Activated CD4-positive, alpha-beta T cell treated with anti-CD3 and anti-CD28 coated beads, Interleukin-2, amount 50 U/mL, for 24 hours (primary cell): ENCODE measurements at regions not wholly inside any gene's neighbourhood (a gene's known extent, or its start where the extent isn't known, plus 50 kb on each side); places are given as distances from the start of the nearest gene placed in this dataset.
"Not testable (repeated sequence)": the region's sequence is repeated elsewhere in the genome, so short reads cannot be mapped to it uniquely, and the experiment has no call there.

ENCODE experiments used
- DNase-seq, 2 donors: peaks; one replicate each; pipeline ENCODE4 v3.0.0-alpha.2; 2020; ENCODE audit warnings: low read depth in 1 of 2, low spot score in 1 of 2

- DNase-seq, result no peak
These were observed 155.5 kb downstream of the OXSM start for GRCh38 chr3:25945366-25945765.

GRCh38 chr3:25945836-25946235 lies 155.9 kb downstream of the OXSM start:
- DNase-seq, result no peak

- DNase-seq, result no peak
These were observed 162.2 kb downstream of the OXSM start for GRCh38 chr3:25952133-25952532.

GRCh38 chr3:25957026-25957425 lies 167.1 kb downstream of the OXSM start:
- DNase-seq, result no peak

- DNase-seq, result no peak
These were observed 170.9 kb downstream of the OXSM start for GRCh38 chr3:25960776-25961175.

GRCh38 chr3:25962255-25962654 lies 172.4 kb downstream of the OXSM start:
- DNase-seq, result no peak

GRCh38 chr3:25964141-25964540 lies 174.3 kb downstream of the OXSM start:
- no peak for DNase-seq

GRCh38 chr3:25967385-25967784 lies 177.5 kb downstream of the OXSM start:
- no peak for DNase-seq

GRCh38 chr3:25971736-25972135 lies 181.8 kb downstream of the OXSM start:
- no peak for DNase-seq

- no peak for DNase-seq
These were observed 183.2 kb downstream of the OXSM start for GRCh38 chr3:25973122-25973521.

- DNase-seq, result no peak
These were observed 192.9 kb downstream of the OXSM start for GRCh38 chr3:25982756-25983155.

- DNase-seq, result no peak
These were observed 195.7 kb downstream of the OXSM start for GRCh38 chr3:25985621-25986020.

GRCh38 chr3:25992606-25993005 lies 202.7 kb downstream of the OXSM start:
- no peak for DNase-seq

- DNase-seq, result no peak
These were observed 214.3 kb downstream of the OXSM start for GRCh38 chr3:26004172-26004571.

- DNase-seq, result no peak
These were observed 221.4 kb downstream of the OXSM start for GRCh38 chr3:26011276-26011675.

- no peak for DNase-seq
These were observed 222.4 kb downstream of the OXSM start for GRCh38 chr3:26012241-26012745.

GRCh38 chr3:26015752-26016151 lies 225.9 kb downstream of the OXSM start:
- DNase-seq, result no peak

- no peak for DNase-seq
These were observed 229.0 kb downstream of the OXSM start for GRCh38 chr3:26018889-26019288.

GRCh38 chr3:26024206-26024605 lies 234.3 kb downstream of the OXSM start:
- DNase-seq, result not testable (repeated sequence)

- DNase-seq, result no peak
These were observed 239.4 kb downstream of the OXSM start for GRCh38 chr3:26029321-26029720.

GRCh38 chr3:26042126-26042525 lies 252.2 kb downstream of the OXSM start:
- not testable (repeated sequence) for DNase-seq

- DNase-seq, result no peak
These were observed 260.1 kb downstream of the OXSM start for GRCh38 chr3:26049951-26050350.

GRCh38 chr3:26050776-26051175 lies 260.9 kb downstream of the OXSM start:
- no peak for DNase-seq

GRCh38 chr3:26058901-26059321 lies 269.0 kb downstream of the OXSM start:
- DNase-seq, result no peak
